ENCODE measurements at regions not wholly inside any gene's neighbourhood (a gene's known extent, or its start where the extent isn't known, plus 50 kb on each side); places are given as distances from the start of the nearest gene placed in this dataset.

- in situ Hi-C loops (cut with HindIII; ENCODE audit: low pct_unique_long_range_greater_than_20kb, low sequenced_read_pairs) (no loop called here), intact Hi-C loops (cut with micrococcal nuclease; ENCODE audit: unreplicated experiment) (no loop called here)
- no peaks in the 10 kb centered on the region for H3K36me3 ChIP-seq (ENCODE audit: control insufficient read depth, insufficient read depth, low read length)
- no peak for ATAC-seq
- ChIA-PET POLR2A (no interaction called here), CTCF (no interaction called here)
- BruUV-seq (replicated peaks) = no TSS peak
- no peaks in the 10 kb centered on the region for H3K27me3 ChIP-seq (ENCODE audit: control insufficient read depth, insufficient read depth, low read length)
- H3K9me3 ChIP-seq (ENCODE audit: control insufficient read depth, insufficient read depth, low read depth, low read length) = no peaks in the 10 kb centered on the region
- H3K4me1 ChIP-seq (ENCODE audit: control insufficient read depth, insufficient read depth, low read length) = no peaks in the 10 kb centered on the region
- TF ChIP-seq TCF7L2 (IDR thresholded peaks at IDR 0.05; ENCODE audit: low read depth, low read length) = no peak
- TF ChIP-seq SIN3A (IDR thresholded peaks at IDR 0.05; ENCODE audit: borderline replicate concordance, insufficient read depth, low read depth, low read length) = no peak
- H3K27ac ChIP-seq (ENCODE audit: low read length) = no peak overlapping the region
- DNase-seq (ENCODE audit: low read depth, low spot score) = no peak
- no peak overlapping the region for H3K4me3 ChIP-seq (ENCODE audit: low read depth in 2 of 2, low read length in 2 of 2)
Observed at GRCh38 chr14:38105106-38105702, 102.5 kb upstream of the SSTR1 start.

GRCh38 chr14:38107216-38107631 lies 100.5 kb upstream of the SSTR1 start:
- no peak for DNase-seq (ENCODE audit: low read depth, low spot score)
- H3K27me3 ChIP-seq (ENCODE audit: control insufficient read depth, insufficient read depth, low read length) = no peaks in the 10 kb centered on the region
- H3K4me1 ChIP-seq (ENCODE audit: control insufficient read depth, insufficient read depth, low read length) = no peaks in the 10 kb centered on the region
- H3K27ac ChIP-seq (ENCODE audit: low read length) = no peak overlapping the region
- BruUV-seq (replicated peaks) = no TSS peak
- ChIA-PET POLR2A (no interaction called here), CTCF (no interaction called here)
- no peak for ATAC-seq
- in situ Hi-C loops (cut with HindIII; ENCODE audit: low pct_unique_long_range_greater_than_20kb, low sequenced_read_pairs) = no loop called here
- TF ChIP-seq REST (IDR thresholded peaks at IDR 0.05; ENCODE audit: insufficient read depth in 1 of 2, low read depth in 2 of 2, low read length in 1 of 2) (no peak), TCF7L2 (IDR thresholded peaks at IDR 0.05; ENCODE audit: low read depth, low read length) (no peak), SIN3A (IDR thresholded peaks at IDR 0.05; ENCODE audit: borderline replicate concordance, insufficient read depth, low read depth, low read length) (no peak), POLR2AphosphoS5 (IDR thresholded peaks at IDR 0.05; ENCODE audit: low read depth, low read length) (no peak), CTCF (IDR thresholded peaks at IDR 0.05) (no peak)
- H3K36me3 ChIP-seq (ENCODE audit: control insufficient read depth, insufficient read depth, low read length) = no peaks in the 10 kb centered on the region
- intact Hi-C loops (cut with micrococcal nuclease; ENCODE audit: unreplicated experiment) = no loop called here
- H3K9me3 ChIP-seq (ENCODE audit: control insufficient read depth, insufficient read depth, low read depth, low read length) = no peaks in the 10 kb centered on the region
- H3K4me3 ChIP-seq (ENCODE audit: low read depth in 2 of 2, low read length in 2 of 2) = no peak overlapping the region

DNA sequence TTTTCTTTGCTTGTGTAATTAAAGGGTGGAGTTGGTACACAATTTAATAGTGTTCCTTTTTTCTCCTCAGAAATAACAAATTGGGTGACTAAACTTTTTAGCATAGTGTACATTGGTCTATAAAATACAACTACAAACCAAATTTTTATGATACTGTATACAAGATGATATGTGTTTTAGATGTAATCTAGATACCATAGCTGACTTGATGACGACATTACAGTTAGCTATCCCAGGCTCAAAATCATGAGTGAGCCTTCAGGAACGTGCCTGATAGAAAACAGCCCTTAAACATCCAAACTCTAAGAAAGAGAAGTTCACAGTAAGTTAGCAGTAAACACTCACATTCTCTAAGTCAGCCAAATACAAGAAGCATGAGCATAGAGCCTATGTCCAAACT lies 99.0 kb upstream of the SSTR1 start:
- Histone ChIP-seq H3K36me3 (ENCODE audit: control insufficient read depth, insufficient read depth, low read length) (no peaks in the 10 kb centered on the region), H3K9me3 (ENCODE audit: control insufficient read depth, insufficient read depth, low read depth, low read length) (no peaks in the 10 kb centered on the region), H3K27me3 (ENCODE audit: control insufficient read depth, insufficient read depth, low read length) (no peaks in the 10 kb centered on the region), H3K4me1 (ENCODE audit: control insufficient read depth, insufficient read depth, low read length) (no peaks in the 10 kb centered on the region), H3K27ac (ENCODE audit: low read length) (no peak overlapping the region), H3K4me3 (ENCODE audit: low read depth in 2 of 2, low read length in 2 of 2) (no peak overlapping the region)
- POLR2A ChIA-PET = no interaction called here
- CTCF ChIA-PET = interaction anchor here (0.6 kb wide), 1 partner anchor 1340 kb away, joined by 5 read pairs; no protein-coding TSS in a partner anchor
- intact Hi-C loops (cut with micrococcal nuclease; ENCODE audit: unreplicated experiment) = no loop called here
- in situ Hi-C loops (cut with HindIII; ENCODE audit: low pct_unique_long_range_greater_than_20kb, low sequenced_read_pairs) = no loop called here
- no peak for DNase-seq (ENCODE audit: low read depth, low spot score)
- TF ChIP-seq CTCF (IDR thresholded peaks at IDR 0.05) = no peak
- TF ChIP-seq REST (IDR thresholded peaks at IDR 0.05; ENCODE audit: insufficient read depth in 1 of 2, low read depth in 2 of 2, low read length in 1 of 2) = no peak
- TF ChIP-seq SIN3A (IDR thresholded peaks at IDR 0.05; ENCODE audit: borderline replicate concordance, insufficient read depth, low read depth, low read length) = no peak
- TF ChIP-seq POLR2AphosphoS5 (IDR thresholded peaks at IDR 0.05; ENCODE audit: low read depth, low read length) = no peak
- TF ChIP-seq TCF7L2 (IDR thresholded peaks at IDR 0.05; ENCODE audit: low read depth, low read length) = no peak
- BruUV-seq (replicated peaks) = no TSS peak
- no peak for ATAC-seq
